NCI-H2029 (cell line): ENCODE measurements at regions not wholly inside any gene's neighbourhood (a gene's known extent, or its start where the extent isn't known, plus 50 kb on each side); places are given as distances from the start of the nearest gene placed in this dataset.

ENCODE experiments used
- DNase-seq: peaks from one replicate; lab custom pipeline; 2025; lab: John Stamatoyannopoulos, UW

DNA sequence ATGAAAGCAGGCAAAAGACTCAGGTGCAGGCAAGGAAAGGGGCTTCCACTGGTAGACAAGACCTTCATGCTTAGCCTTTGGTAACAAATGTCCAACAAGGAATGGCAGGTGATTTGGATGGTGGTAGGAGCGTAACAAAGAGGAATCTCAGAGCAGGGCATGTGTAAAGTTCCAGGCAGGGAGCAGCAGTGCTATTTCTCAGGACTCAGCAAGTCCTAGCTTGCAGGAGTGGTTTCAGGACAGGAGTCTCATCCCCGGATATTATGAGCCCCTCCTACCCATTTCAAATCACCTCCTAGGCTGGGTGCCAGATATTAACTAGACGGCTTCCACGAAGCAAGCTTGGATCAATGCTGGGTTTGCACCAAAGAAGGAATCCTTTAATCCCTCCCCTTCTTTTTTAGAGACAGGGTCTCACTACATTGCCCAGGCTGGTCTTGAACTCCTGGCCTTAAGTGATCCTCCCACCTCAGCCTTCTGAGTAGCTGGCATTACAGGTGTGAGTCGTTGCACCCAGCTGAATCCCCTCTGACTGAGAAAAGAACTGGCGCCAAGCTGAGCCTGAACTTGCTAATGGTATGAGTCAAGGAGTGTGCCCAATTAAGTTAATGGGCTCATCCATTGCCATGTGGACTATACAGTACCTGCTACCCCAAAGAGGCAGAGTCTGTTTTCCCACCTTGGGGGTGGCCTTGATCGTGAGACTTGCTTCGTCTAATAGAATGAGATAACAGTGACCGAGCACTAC, 190.3 kb downstream of the ARL4C start:
- no peak for DNase-seq

DNA sequence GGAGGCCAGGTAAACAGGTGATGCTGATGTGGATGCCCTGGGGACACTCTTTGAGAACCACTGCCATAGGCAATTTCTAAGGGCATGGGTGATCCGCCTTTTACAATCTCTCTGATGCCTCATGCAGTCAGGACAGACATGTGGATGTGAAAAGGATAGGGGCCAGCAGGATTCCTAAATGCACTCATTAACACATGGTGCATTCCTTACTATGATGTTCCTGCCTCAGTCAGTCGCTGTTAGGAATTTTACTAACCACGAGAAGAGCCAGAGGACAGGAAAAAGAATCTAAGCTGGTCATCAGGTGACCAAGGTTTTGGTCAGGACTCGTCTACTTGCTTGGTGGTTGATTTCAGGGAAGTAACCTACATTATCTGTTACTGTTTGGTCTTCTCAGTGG, 191.0 kb downstream of the ARL4C start:
- DNase-seq: no peak

DNA sequence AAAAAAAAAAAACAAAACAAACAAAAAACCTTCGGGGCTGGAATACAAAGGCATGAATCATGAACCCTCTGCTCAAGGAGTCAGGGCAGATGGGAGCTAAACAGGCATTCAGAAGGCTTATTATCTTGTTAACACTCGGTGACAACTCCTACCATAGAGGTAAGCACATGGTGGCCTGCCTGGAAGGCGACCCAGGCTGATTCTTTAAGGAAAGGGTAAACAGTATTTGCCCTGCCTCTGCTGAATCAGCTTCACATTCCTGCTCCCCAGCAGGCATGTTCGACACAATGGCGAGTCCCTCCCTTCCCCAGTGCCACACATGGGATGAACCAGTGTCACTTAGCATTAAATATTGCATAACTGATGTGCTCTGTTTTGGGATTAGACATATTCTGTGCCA, 191.9 kb downstream of the ARL4C start:
- DNase-seq: no peak

DNA sequence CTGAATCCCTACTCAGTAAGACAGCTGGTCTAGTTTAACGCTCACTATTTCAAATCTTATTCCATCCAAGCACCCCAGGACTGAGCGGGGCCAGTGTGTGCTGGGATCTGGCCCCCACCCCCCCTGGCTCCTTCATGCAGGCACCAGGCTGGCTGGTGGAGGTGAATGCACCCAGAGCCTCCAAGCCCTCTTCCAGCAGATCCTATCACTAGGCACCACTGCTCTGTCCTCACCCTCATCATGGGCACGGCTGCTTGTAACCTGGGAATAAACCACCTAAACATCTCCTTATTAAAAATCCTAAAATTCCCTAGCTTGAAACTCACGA, 194.3 kb downstream of the ARL4C start:
- DNase-seq: no peak

DNA sequence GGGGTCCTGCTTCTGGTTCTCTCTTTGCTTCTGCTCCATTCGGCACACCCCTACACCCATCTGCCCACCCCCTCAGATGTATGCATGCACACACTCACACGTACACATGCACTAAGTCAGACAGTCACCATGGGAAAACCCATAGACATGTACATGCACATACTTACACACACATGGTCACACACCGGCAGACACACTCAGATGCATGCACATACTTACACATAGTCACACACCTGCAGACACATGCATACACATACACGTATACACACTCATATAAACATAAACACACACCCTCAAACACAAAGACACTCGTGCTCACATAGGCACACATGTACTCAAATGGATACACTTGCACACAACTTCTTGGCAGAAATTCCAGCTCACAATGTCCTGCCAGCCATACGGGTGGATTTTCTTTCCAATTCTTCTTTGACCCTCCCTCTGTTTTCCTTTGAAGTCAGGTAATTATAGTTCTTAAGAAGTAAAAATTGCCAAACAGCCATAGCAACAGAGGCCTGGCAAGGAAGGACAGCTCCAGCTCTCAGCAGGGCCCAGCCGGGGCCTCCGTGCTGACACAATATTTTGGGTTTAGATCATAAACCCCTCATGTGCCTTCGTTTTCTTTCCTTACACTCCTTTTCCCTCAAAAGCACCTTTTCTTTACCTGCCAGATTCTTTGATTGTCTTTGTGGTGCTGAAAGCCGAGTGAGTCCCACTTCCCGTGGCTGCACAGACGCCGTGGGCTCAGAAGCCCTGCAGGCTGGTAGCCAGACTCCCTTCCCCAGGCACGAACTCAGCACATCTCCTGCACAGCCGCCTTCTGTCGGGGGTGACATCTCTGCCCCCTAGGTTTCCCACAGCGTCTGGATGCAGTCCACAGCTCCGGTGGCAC, 195.7 kb downstream of the ARL4C start:
- no peak for DNase-seq

DNA sequence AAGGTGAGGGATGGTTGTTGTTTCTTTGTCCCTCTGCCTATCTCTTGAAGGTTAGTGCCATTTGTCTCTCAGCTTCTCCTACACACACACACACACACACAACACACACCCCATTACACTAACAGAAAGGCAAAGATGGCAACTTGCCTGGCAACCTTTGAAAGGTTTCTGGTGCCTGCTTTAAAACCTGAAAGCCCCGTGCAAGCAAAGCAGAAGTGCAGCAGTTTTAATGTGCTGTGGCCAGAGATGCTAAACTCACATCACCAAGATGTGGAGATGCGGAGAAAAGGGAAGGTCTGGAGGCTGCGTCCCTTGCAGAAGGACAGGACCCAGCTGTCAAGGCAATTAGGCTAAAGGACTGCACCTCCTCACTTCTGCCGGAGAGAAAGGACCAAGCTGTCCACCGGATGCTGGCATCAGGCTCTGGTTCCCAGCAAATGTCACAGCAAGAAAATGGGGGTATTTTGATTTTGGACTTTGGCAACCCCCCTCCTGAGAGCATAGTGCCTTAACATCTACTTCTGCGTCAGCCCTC, 196.4 kb downstream of the ARL4C start:
- no peak for DNase-seq

DNA sequence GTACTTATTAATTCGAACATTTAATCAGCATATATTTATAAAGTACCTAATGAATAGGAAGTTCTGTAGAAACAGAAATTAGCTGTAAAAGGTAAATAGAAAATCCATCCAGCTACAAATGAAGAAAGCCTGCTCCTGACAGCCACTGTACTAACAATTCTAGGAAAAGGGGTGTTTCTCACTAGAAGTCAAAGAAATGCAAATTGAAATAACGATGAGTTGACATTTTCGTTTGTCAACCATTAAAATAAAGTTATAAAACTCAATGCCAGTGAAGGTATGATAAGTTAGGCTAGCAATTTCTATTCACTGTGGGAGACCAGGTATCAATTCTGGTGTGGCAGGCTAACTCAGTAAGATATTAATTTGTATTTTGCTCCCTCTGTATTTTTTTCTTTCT, 198.0 kb downstream of the ARL4C start:
- DNase-seq: no peak

DNA sequence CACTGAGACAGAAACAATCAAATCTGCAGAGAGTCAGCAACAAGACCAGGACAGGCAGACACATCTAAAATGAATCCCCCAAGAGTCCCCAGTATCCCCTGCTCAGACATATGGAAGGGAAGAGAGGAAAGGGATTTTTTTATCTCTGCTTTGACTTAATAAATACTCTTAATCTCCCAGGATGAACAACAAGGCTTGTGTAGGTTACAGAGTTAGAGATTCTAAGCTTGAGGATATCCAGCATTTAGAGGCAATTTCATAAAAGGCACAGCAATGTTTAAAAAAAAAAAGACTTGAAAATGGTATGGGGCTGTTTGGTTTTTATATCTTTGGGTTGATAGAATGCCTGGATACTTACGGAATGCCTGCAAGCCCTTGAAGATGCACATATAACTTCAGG, 199.9 kb downstream of the ARL4C start:
- DNase-seq: no peak

DNA sequence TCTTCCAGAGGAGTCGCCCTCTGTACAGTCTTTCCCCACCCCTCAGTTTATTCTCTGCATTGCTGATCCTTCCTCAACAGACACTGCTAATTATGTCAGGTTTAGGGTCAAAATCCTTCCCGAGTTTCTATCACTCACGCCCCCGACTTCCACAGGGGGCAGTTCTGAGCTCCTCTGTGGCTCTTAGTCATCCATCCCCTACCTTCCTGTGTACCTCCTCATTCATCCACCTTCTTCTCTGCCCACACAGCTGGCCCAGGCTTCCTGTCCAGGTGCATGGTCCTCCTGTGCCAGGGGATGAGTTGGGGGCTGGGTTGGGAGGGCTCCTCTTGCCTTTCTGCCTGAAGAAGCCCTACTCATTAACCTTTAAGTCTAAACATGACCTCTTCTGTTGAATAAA, 202.9 kb downstream of the ARL4C start:
- no peak for DNase-seq

DNA sequence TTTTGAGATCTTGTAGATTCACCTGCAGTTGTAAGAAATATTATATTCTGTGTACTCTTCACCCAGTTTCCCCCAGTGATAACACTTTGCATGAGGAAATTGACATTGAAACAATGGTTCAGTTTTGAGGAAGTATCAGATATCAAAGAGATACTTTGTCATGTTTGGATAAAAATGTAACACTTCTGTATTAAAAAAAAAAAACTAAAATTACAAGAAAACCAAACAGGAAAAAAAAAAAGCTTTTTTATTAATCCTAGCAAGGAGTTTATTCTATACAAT, 204.0 kb downstream of the ARL4C start:
- DNase-seq: no peak

DNA sequence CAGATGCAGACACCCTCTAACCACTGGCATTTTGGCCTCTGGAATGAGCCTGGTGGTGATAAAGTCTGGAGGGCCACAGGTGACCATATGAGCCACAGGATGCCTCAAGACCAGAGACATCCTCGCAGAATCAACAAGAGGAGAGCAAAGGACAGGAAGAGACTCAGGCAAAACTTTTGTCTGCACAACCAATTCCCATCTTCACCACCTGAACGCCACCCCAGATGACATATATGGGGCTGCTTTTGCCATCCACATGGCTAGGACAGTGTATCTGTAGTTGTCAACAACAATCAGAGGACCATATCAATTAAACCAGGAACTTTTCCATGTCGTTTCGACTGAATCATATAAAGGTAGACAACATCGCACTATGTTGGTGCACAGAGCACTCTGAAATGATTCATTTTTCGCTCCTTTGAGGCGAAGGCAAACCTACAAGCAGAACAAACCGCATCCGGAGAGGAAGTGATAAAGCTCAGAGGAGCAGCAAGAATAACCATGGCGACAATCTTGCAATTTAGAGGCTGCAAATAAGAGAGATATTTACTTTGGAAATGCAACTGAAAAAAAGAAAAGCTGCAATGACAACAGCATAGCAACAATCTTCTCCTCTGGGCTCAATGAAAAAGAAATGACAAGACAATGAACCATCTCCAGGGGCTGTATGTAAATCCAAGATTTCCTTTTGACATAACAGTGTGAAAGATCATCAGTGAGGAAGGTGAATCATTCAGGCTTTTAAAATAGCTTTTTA, 204.5 kb downstream of the ARL4C start:
- DNase-seq: no peak

DNA sequence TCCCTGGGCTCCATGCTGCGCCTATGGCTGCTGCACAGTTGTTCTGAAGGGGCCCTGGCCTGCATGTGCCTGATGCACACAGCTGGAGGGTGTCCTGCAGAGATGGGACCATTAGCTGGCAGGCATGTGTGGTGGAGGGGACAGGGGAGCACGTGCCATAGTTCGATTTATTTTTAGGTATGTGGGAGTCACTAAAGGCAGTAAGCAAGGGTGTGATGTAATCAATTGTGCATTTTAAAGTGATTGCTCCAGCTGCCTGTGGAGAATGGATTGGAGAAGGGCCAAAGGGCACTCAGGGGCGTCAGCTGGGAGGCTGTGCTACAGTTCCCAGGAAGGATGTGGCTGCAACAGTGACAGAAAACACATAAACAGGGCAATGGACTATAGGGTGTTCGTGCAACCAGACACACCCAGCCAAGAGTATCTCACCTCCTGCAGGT, 205.1 kb downstream of the ARL4C start:
- peak; percentile 91 for DNase-seq

DNA sequence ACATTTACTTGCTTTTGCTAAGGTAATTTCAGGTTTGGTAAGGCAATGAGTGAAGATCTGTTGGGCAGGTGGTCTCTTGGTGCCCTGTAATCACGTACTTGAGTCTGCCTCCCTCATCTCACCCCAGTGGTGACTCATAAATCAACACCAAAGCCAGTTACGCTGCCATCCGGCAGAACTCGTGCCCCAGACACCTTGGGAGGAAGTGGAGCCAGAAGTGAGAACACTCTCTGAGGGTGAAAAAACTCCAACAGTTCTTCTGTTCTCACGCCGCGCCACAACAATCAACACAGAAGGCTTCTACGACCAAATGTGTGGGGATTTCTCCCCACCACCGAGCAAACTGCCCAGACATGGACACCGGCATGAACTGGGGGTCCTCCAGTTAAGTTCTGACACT, 206.2 kb downstream of the ARL4C start:
- no peak for DNase-seq

DNA sequence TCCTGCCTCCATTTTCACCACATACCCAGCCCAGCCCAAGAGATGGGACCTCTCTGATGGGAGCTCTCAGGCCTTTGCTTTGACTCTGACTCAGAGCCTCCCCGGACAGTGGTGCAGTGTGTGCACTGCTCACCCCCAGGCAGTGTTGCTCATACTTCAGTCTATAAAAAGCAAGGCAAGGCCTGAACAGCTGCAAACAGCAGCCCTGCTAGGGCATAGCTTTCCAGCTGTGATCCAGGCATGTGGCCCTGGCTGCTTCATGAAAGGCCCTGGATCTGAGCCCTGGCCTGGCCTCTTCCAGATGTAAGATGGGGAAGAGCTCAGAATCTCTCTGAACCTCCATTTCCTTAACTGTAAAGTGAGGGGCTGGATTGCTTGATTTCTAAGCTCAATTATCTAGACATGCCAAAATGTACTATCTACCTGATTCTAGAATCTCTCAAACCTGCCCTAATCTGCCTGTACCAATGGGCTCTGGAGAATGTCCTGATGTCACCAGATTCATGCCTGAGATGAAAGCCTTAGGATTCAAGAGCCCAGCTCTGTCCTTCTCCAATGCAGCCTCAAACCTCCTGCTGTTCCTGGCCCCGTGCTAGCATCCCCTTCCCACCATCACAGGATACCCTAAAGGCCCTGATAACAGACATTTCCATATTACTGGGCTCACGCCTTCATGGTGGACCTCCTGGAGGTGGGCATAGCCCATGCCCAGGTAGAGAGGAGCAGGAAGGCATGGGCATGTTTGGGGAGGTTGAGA, 206.9 kb downstream of the ARL4C start:
- DNase-seq: no peak

DNA sequence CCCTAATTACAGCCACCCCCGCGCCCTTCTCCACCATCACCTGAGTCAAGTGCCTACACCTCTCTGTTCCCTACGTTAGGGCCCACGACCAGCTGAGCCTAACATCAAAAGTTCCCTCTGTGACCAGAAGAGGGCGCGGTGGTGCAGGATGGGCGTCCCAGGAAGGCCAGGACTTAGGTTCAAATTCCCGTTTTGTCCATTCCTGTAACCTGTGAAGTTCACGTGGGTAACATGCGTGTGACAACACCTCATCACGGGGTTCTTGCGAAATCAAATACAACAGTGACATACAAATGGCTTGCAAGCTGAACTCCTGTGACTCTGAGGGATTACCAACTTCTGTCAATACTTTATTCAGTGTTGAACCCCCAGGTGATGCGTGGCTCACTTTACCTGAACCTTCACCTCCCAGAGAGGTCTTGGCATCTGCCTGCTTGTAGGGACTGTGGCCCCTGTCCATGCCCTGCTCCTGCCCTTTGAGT, 207.9 kb downstream of the ARL4C start:
- DNase-seq: peak; percentile 67

DNA sequence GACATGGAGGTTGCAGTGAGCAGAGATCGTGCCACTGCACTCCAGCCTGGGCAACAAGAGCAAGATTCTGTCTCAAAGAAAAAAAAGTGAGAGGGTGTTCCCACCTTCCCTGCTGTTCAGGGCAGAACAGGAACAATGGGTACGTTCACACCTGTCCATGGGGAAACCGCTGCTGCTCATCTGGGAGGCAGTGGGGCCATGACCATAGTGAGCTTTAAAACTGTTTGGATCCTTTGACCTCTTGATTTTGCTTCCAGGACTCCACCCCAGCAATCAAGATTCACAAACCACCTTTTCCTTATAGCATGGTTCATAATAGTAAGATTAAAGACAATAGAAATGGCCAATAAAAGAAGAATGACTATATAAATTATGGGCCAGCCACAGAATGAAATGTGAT, 209.2 kb downstream of the ARL4C start:
- DNase-seq: no peak

DNA sequence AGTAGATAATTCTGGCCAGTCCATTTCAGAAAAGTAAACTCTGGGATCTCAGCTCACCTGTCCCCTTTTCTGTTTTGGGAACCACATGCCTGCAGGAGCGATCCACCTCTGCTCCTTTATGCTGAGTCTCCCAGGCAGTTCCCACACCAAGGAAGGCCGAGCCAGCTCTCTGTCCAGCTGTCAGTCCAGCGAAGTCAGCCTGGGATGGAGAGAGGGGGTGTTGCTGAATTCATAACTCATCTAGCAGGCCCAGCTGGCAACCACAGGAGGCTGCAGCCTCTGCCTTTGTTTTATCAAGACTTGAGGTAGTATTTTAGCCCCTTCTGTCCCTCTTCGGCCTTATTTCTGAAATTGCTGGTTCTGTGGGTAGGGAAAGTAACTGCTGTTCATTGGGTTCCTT, 209.9 kb downstream of the ARL4C start:
- DNase-seq: no peak

DNA sequence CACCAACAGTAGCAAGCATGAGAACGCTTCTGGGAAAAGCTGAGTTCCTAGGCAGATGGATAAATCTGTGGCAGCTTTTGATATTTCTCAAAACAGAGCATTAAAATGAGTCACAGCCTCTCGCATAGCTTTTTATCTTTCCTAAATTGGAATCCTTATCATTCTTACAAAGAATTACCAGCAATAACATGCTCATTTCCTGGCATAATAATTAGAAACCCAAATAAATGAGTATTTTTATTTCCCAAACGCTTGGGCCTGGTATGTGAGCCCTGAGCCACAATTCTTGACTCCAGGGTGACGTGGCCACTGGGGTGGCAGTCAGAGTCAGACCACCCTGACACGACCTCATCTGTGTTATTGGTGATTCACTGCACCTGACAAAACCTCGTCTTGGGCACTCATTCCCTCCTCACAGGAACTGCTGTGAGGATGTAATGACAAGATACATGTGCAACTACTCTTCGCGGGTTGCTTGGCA, 210.7 kb downstream of the ARL4C start:
- DNase-seq: no peak

DNA sequence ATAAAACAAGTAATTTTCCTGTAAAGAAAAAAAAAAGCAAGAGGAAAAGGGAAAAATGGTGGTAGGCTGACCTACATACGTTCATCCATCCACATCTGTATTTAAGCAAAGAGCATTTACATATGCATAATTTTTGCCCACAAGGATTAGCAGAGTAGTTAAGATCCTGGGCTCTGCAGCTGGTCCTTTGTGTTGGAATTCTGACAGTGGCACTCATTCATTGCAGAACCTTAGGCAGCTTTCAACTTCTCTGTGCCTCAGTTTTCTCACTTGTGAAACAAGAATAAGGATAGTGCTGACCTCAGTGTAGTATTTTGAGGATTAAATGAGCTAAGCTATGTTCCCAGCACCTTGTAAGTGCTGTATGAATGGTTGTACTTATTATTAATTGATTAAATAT, 211.3 kb downstream of the ARL4C start:
- no peak for DNase-seq

DNA sequence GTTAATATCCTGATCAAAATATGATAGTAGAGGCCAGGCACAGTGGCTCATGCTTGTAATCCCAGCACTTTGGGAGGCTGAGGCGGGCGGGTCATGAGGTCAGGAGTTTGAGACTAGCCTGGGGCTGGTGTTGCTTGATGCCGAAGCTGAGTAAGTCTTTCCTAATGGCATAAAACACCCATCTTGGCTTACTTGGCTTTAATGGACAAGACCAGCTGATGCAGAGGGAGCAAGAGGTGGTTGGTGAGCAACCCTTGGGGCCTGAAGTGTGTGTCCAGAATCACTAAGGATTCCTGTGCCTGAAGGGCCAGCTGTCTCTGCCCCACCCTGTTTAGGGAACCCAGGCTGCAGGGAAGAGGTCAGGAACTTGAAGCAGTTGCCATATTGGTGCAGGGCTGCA, 217.2 kb downstream of the ARL4C start:
- DNase-seq: no peak

DNA sequence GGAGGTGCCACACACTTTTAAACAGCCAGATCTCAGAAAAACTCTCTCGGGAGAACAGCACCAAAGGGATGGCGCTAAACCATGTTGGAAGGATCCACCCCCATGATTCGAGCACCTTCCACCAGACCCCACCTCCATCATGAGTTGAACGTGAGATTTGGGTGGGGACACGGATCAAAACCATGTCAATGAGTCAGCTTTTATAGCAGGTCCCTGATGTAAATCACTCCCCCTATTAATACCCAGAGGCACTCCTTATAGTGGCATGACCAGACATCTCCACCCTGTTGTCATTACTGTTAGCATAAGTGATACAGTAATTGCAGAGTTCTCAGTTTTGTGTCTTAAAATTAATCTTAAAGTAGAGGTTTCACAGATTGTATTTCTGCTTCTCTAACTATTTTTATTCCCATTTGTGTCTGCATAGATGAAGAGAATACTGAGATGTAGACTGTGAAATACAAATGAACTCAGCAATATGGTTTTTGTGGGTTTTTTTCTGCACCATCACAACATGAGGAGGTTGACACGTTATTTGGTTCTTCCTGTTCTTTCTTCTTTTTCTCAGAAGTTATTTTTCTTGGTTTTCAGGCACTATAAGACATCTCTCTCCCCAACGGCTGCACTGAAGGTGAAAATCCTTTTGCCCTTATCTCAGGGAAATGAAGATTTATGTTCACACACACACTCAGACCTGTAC, 218.2 kb downstream of the ARL4C start:
- DNase-seq: no peak
